ENCODE measurements at regions not wholly inside any gene's neighbourhood (a gene's known extent, or its start where the extent isn't known, plus 50 kb on each side); places are given as distances from the start of the nearest gene placed in this dataset.

DNA sequence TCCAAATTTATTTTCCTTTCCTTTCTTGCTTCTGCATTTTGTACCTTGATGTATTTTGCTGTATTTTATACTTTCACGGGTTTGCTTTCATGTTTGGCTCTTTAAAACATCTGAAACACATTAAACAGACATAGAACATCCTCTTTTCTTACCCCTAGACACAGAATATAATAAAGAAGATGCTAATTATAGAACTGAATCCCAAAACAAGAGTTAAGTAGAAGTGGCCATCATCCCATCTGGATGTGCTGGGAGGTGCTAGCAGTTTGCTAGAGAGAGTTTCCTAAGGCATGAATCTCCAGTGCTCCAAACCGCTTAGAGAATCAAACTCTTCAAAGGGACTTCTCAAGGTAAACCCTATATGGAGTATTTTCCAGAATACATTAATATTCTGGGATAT lies 53.9 kb upstream of the GNG12 start:
- Histone ChIP-seq H3K9me3 (no peaks in the 10 kb centered on the region), H3K27ac (no peak overlapping the region), H3K4me3 (no peak overlapping the region), H3K4me1 (peaks cover 0 to 8% (median 0%) of the 10 kb centered on the region in 4 donors), H3K27me3 (no peaks in the 10 kb centered on the region), H3K36me3 (no peaks in the 10 kb centered on the region)
- DNase-seq: no peak
- TF ChIP-seq, protein P1, sequence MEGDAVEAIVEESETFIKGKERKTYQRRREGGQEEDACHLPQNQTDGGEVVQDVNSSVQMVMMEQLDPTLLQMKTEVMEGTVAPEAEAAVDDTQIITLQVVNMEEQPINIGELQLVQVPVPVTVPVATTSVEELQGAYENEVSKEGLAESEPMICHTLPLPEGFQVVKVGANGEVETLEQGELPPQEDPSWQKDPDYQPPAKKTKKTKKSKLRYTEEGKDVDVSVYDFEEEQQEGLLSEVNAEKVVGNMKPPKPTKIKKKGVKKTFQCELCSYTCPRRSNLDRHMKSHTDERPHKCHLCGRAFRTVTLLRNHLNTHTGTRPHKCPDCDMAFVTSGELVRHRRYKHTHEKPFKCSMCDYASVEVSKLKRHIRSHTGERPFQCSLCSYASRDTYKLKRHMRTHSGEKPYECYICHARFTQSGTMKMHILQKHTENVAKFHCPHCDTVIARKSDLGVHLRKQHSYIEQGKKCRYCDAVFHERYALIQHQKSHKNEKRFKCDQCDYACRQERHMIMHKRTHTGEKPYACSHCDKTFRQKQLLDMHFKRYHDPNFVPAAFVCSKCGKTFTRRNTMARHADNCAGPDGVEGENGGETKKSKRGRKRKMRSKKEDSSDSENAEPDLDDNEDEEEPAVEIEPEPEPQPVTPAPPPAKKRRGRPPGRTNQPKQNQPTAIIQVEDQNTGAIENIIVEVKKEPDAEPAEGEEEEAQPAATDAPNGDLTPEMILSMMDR (IDR thresholded peaks at IDR 0.05): no peak
- intact Hi-C loops (cut with DNase I; ENCODE audit: low total_unique reads): no loop called here

DNA sequence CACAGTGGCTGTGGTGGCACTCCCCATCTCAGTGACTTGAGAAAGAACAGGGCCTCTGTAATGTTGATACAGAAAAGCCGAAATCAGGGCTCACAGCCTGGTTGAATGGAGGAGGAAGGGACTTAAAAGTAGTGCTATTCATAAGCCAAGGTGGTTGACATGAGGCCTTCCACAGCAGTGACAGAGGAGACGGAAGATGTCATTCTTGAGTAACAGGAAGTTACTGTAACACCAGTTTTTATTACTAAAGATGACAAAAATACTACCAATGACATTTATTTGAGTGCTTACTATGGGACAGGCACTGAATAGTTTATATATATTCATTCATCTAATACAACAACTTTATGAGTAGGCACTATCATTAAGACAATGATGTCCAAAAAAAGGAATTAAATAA lies 52.8 kb upstream of the GNG12 start:
- DNase-seq: no peak
- Histone ChIP-seq H3K4me1 (peaks cover 0 to 8% (median 0%) of the 10 kb centered on the region in 4 donors), H3K4me3 (no peak overlapping the region), H3K9me3 (no peaks in the 10 kb centered on the region), H3K27ac (no peak overlapping the region), H3K36me3 (no peaks in the 10 kb centered on the region), H3K27me3 (no peaks in the 10 kb centered on the region)
- intact Hi-C loops (cut with DNase I; ENCODE audit: low total_unique reads): no loop called here
- TF ChIP-seq, protein P1 (IDR thresholded peaks at IDR 0.05): no peak

DNA sequence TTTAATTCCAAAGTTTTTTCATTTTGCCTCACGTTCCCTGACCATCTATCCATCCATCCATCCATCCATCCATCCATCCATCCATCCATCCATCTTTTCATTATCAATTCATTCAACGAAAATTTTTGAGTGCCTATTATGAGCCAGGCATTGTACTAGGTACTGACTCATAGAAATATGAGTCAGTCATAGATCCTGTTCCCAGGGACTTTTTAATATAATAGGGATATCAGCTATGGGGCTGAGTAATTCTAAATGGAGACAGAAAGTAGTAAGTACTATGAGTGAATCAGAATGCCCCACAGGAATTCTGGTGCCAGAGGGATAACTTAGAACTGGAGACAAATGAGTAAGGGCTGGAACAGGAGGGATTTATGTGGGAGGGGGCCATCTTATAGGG lies 49.8 kb upstream of the GNG12 start:
- Histone ChIP-seq H3K4me1 (no peaks in the 10 kb centered on the region), H3K36me3 (no peaks in the 10 kb centered on the region), H3K4me3 (no peak overlapping the region), H3K9me3 (no peaks in the 10 kb centered on the region), H3K27ac (no peak overlapping the region), H3K27me3 (no peaks in the 10 kb centered on the region)
- DNase-seq: no peak
- intact Hi-C loops (cut with DNase I; ENCODE audit: low total_unique reads): no loop called here
- TF ChIP-seq, protein P1 (IDR thresholded peaks at IDR 0.05): no peak
